ENCODE measurements at regions not wholly inside any gene's neighbourhood (a gene's known extent, or its start where the extent isn't known, plus 50 kb on each side); places are given as distances from the start of the nearest gene placed in this dataset.

- no peak overlapping the region for H3K9ac ChIP-seq (ENCODE audit: low read length)
- H3K9me3 ChIP-seq (ENCODE audit: low read length): no peaks in the 10 kb centered on the region
- H3K4me3 ChIP-seq (ENCODE audit: low read depth, low read length, poor library complexity, severe bottlenecking): no peak overlapping the region
- TF ChIP-seq EZH2 (IDR thresholded peaks at IDR 0.05; ENCODE audit: borderline replicate concordance, low read length) (no peak), CTCF (IDR thresholded peaks at IDR 0.05; ENCODE audit: low read length) (no peak)
- no peak overlapping the region for H3K4me2 ChIP-seq (ENCODE audit: low read length)
- no peak overlapping the region for H3K27ac ChIP-seq (ENCODE audit: low read depth, low read length, poor library complexity, severe bottlenecking)
- H3K27me3 ChIP-seq (ENCODE audit: insufficient read depth, low read length): no peaks in the 10 kb centered on the region
- no peaks in the 10 kb centered on the region for H3F3A ChIP-seq (ENCODE audit: insufficient read depth, low read length)
- H3K9me2 ChIP-seq (ENCODE audit: low read depth, low read length): no peaks in the 10 kb centered on the region
- no peaks in the 10 kb centered on the region for H3K4me1 ChIP-seq (ENCODE audit: insufficient read depth, low read length, severe bottlenecking)
- no peaks in the 10 kb centered on the region for H3K36me3 ChIP-seq (ENCODE audit: insufficient read depth, low read length)
- no peaks in the 10 kb centered on the region for H3K79me2 ChIP-seq (ENCODE audit: insufficient read depth, low read length)
- no peak overlapping the region for H2AFZ ChIP-seq (ENCODE audit: low read length)
- no peaks in the 10 kb centered on the region for H4K20me1 ChIP-seq (ENCODE audit: insufficient read depth, low read length)
Measured at GRCh38 chr12:85385406-85385805, 105.4 kb downstream of the ALX1 start.

GRCh38 chr12:85390266-85390665 is 110.2 kb downstream of the ALX1 start:
- Histone ChIP-seq H4K20me1 (ENCODE audit: insufficient read depth, low read length) (no peaks in the 10 kb centered on the region), H3K79me2 (ENCODE audit: insufficient read depth, low read length) (no peaks in the 10 kb centered on the region), H3K4me1 (ENCODE audit: insufficient read depth, low read length, severe bottlenecking) (no peaks in the 10 kb centered on the region), H3K27ac (ENCODE audit: low read depth, low read length, poor library complexity, severe bottlenecking) (no peak overlapping the region), H3F3A (ENCODE audit: insufficient read depth, low read length) (no peaks in the 10 kb centered on the region), H3K4me3 (ENCODE audit: low read depth, low read length, poor library complexity, severe bottlenecking) (no peak overlapping the region), H3K27me3 (ENCODE audit: insufficient read depth, low read length) (no peaks in the 10 kb centered on the region), H3K36me3 (ENCODE audit: insufficient read depth, low read length) (no peaks in the 10 kb centered on the region), H3K9me3 (ENCODE audit: low read length) (no peaks in the 10 kb centered on the region), H3K9me2 (ENCODE audit: low read depth, low read length) (no peaks in the 10 kb centered on the region), H3K4me2 (ENCODE audit: low read length) (no peak overlapping the region), H3K9ac (ENCODE audit: low read length) (no peak overlapping the region), H2AFZ (ENCODE audit: low read length) (no peak overlapping the region)
- no peak for TF ChIP-seq CTCF (IDR thresholded peaks at IDR 0.05; ENCODE audit: low read length)
- TF ChIP-seq EZH2 (IDR thresholded peaks at IDR 0.05; ENCODE audit: borderline replicate concordance, low read length): no peak

- Histone ChIP-seq H2AFZ (ENCODE audit: low read length) (no peak overlapping the region), H3K9me3 (ENCODE audit: low read length) (no peaks in the 10 kb centered on the region), H3K4me2 (ENCODE audit: low read length) (no peak overlapping the region), H3K36me3 (ENCODE audit: insufficient read depth, low read length) (no peaks in the 10 kb centered on the region), H3K9me2 (ENCODE audit: low read depth, low read length) (no peaks in the 10 kb centered on the region), H3K27ac (ENCODE audit: low read depth, low read length, poor library complexity, severe bottlenecking) (no peak overlapping the region), H3F3A (ENCODE audit: insufficient read depth, low read length) (no peaks in the 10 kb centered on the region), H3K27me3 (ENCODE audit: insufficient read depth, low read length) (no peaks in the 10 kb centered on the region), H4K20me1 (ENCODE audit: insufficient read depth, low read length) (no peaks in the 10 kb centered on the region), H3K79me2 (ENCODE audit: insufficient read depth, low read length) (no peaks in the 10 kb centered on the region), H3K4me3 (ENCODE audit: low read depth, low read length, poor library complexity, severe bottlenecking) (no peak overlapping the region), H3K4me1 (ENCODE audit: insufficient read depth, low read length, severe bottlenecking) (no peaks in the 10 kb centered on the region), H3K9ac (ENCODE audit: low read length) (no peak overlapping the region)
- TF ChIP-seq CTCF (IDR thresholded peaks at IDR 0.05; ENCODE audit: low read length): no peak
- TF ChIP-seq EZH2 (IDR thresholded peaks at IDR 0.05; ENCODE audit: borderline replicate concordance, low read length): no peak
Measured at GRCh38 chr12:85392508-85392907, 112.5 kb downstream of the ALX1 start.
